ENCODE measurements at regions not wholly inside any gene's neighbourhood (a gene's known extent, or its start where the extent isn't known, plus 50 kb on each side); places are given as distances from the start of the nearest gene placed in this dataset.
"Not testable (repeated sequence)": the region's sequence is repeated elsewhere in the genome, so short reads cannot be mapped to it uniquely, and the experiment has no call there.

DNA sequence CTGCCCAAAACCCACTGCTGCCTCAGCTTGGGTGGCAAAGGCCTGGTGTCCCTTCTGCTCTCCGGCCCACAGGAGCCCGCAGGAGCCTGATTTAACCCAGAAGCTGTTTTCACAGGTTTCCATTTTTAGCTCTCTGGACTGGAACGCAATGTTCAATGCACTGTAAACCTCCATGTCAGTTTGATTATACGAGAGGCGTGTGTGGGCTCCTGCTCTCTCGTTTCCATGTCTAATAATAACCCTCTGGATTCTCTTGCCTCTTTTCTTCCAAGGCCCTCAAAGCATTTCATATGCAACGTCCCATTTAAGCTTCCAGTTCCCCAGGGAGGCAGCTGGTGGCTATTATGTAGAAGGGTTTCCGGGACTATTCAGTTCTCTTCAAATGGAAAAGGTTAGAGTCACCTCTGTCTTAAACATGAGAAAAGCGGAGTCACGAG lies 161.1 kb downstream of the SUDS3 start:
- TF ChIP-seq, protein P1, sequence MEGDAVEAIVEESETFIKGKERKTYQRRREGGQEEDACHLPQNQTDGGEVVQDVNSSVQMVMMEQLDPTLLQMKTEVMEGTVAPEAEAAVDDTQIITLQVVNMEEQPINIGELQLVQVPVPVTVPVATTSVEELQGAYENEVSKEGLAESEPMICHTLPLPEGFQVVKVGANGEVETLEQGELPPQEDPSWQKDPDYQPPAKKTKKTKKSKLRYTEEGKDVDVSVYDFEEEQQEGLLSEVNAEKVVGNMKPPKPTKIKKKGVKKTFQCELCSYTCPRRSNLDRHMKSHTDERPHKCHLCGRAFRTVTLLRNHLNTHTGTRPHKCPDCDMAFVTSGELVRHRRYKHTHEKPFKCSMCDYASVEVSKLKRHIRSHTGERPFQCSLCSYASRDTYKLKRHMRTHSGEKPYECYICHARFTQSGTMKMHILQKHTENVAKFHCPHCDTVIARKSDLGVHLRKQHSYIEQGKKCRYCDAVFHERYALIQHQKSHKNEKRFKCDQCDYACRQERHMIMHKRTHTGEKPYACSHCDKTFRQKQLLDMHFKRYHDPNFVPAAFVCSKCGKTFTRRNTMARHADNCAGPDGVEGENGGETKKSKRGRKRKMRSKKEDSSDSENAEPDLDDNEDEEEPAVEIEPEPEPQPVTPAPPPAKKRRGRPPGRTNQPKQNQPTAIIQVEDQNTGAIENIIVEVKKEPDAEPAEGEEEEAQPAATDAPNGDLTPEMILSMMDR (IDR thresholded peaks at IDR 0.05; ENCODE audit: insufficient read depth, low read length, poor library complexity, severe bottlenecking): no peak
- Histone ChIP-seq H3K27me3 (ENCODE audit: control insufficient read depth, insufficient read depth, low read length) (no peaks in the 10 kb centered on the region), H3K4me3 (ENCODE audit: low read depth, low read length) (no peak overlapping the region), H3K36me3 (ENCODE audit: control insufficient read depth, insufficient read depth, low read length) (no peaks in the 10 kb centered on the region)
- DNase-seq (ENCODE audit: low read depth): no peak

DNA sequence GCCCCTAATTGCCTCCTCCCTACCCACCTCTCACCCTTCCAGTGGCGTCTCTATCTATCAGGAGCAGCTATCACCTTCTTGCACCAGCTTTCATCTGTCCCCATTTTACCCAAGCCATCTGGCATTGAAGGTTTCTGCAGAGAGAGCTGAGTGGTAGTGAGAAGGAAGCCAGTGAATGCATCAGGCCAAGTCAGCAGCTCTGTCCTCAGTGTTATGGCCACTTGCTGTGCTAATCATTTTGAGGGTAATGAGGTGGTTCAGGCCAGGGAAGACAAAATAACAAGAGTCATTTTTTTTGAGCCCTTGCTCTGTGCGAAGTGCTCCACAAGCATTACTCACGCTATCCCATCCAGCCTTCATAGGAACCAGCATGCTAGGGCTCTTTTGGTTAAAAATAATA lies 164.7 kb downstream of the SUDS3 start:
- no peak for DNase-seq (ENCODE audit: low read depth)
- H3K4me3 ChIP-seq (ENCODE audit: low read depth, low read length): no peak overlapping the region
- TF ChIP-seq, protein P1 (IDR thresholded peaks at IDR 0.05; ENCODE audit: insufficient read depth, low read length, poor library complexity, severe bottlenecking): no peak
- no peaks in the 10 kb centered on the region for H3K27me3 ChIP-seq (ENCODE audit: control insufficient read depth, insufficient read depth, low read length)
- H3K36me3 ChIP-seq (ENCODE audit: control insufficient read depth, insufficient read depth, low read length): no peaks in the 10 kb centered on the region

DNA sequence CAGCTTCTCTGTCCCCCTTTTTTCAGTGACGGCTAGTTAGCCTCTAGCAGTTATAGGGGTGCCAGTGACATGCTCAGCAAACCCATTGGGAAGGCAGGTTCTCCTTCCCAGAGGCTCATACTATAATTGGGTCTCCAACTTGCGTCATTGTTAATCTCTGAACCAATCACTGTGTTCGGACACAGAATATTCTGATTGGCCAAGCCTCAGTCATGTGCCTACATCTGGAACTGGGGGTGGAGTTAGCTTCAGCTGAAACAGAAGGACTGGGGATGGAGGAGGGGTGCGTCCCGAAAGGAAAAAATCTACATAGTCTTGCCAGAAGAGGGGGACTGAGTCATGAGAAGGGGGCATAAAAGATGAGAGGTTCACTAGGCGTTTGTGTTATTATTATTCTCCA lies 165.6 kb downstream of the SUDS3 start:
- TF ChIP-seq, protein P1 (IDR thresholded peaks at IDR 0.05; ENCODE audit: insufficient read depth, low read length, poor library complexity, severe bottlenecking): no peak
- no peaks in the 10 kb centered on the region for H3K36me3 ChIP-seq (ENCODE audit: control insufficient read depth, insufficient read depth, low read length)
- no peak for DNase-seq (ENCODE audit: low read depth)
- H3K27me3 ChIP-seq (ENCODE audit: control insufficient read depth, insufficient read depth, low read length): no peaks in the 10 kb centered on the region
- H3K4me3 ChIP-seq (ENCODE audit: low read depth, low read length): no peak overlapping the region

DNA sequence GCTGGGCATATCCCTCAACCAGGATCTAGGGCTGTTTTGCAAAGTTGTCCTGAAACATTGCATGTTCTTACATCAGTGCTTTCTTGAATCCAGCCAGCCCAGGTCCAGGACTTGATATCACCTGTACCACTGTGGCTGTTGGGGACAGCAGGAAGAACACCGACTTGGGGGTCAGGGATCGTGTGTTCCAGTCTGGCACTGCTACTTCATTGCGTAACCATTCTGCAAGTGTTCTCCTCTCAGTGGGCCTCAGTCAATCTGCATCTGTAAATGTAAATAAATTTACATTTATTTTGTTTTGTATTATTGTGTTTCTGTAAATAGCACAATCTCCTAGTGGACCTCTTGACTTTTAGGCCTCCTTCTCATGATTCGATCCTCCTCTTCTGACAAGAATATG lies 167.3 kb downstream of the SUDS3 start:
- H3K27me3 ChIP-seq (ENCODE audit: control insufficient read depth, insufficient read depth, low read length): no peaks in the 10 kb centered on the region
- DNase-seq (ENCODE audit: low read depth): no peak
- H3K4me3 ChIP-seq (ENCODE audit: low read depth, low read length): no peak overlapping the region
- H3K36me3 ChIP-seq (ENCODE audit: control insufficient read depth, insufficient read depth, low read length): no peaks in the 10 kb centered on the region
- TF ChIP-seq, protein P1 (IDR thresholded peaks at IDR 0.05; ENCODE audit: insufficient read depth, low read length, poor library complexity, severe bottlenecking): no peak

DNA sequence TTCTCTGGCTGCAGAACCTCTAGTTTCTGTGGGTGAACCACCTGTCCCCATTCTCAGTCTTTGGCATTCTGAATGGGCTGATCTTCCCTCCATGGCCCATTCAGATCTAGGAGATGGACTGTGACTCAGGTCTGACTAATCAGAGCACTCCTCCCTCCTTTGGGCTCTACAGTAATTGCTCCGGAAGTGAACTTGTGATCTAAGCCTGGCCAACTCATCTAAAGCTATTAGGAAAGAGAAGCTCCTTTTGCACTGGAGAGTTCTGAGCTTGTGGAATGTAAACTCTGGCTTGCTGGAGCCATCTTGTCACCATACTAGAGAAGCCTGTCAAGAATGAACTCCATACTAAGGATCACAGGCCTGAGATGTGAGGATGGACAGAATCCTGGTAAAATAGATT lies 168.2 kb downstream of the SUDS3 start:
- no peak overlapping the region for H3K4me3 ChIP-seq (ENCODE audit: low read depth, low read length)
- peak; percentile 71 for DNase-seq (ENCODE audit: low read depth)
- no peaks in the 10 kb centered on the region for H3K36me3 ChIP-seq (ENCODE audit: control insufficient read depth, insufficient read depth, low read length)
- no peaks in the 10 kb centered on the region for H3K27me3 ChIP-seq (ENCODE audit: control insufficient read depth, insufficient read depth, low read length)
- TF ChIP-seq, protein P1 (IDR thresholded peaks at IDR 0.05; ENCODE audit: insufficient read depth, low read length, poor library complexity, severe bottlenecking): no peak

DNA sequence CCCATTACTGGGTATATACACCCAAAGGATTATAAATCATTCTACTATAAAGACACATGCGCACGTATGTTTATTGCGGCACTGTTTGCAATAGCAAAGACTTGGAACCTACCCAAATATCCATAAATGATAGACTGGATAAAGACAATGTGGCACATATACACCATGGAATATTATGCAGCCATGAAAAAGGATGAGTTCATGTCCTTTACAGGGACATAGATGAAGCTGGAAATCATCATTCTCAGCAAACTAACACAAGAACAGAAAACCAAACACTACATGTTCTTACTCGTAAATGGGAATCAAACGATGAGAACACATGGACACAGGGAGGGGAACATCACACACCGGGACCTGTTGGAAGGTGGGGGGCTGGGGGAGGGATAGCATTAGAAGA lies 171.3 kb downstream of the SUDS3 start:
- not testable (repeated sequence) for H3K4me3 ChIP-seq (ENCODE audit: low read depth, low read length); H3K36me3 ChIP-seq (ENCODE audit: control insufficient read depth, insufficient read depth, low read length); H3K27me3 ChIP-seq (ENCODE audit: control insufficient read depth, insufficient read depth, low read length); DNase-seq (ENCODE audit: low read depth)

Data from kidney epithelial cell (primary cell).